Common myeloid progenitor, CD34-positive (primary cell): ENCODE measurements at regions not wholly inside any gene's neighbourhood (a gene's known extent, or its start where the extent isn't known, plus 50 kb on each side); places are given as distances from the start of the nearest gene placed in this dataset.

Experiments used
- CTCF ChIA-PET: fragments of 350-600 bp; sonication (Branson Sonifier 250); formaldehyde crosslinking; loops from one replicate; lab custom pipeline; 2021; ENCODE audit warnings: antibody characterized with exemption; lab: Charles Lee
- POLR2A ChIA-PET: fragments of 350-600 bp; sonication (Branson Sonifier 250); formaldehyde crosslinking; loops from one replicate; lab custom pipeline; 2021; ENCODE audit warnings: antibody characterized with exemption; lab: Charles Lee
- DNase-seq, 3 donors: peaks; one replicate each; pipeline versions ENCODE4 v3.0.0 to v3.0.0-alpha.2; 2013
- H3K27ac ChIP-seq, 2 experiments: 1 replicate in 1 of 2; 2 replicates in 1 of 2; pipeline ENCODE4 v1.7.0; 2013; ENCODE audit warnings: inconsistent platforms in 2 of 2, low read length in 2 of 2, mild to moderate bottlenecking in 2 of 2, low read depth in 1 of 2, moderate library complexity in 1 of 2; ENCODE audit not compliant: severe bottlenecking in 2 of 2, insufficient read depth in 1 of 2, poor library complexity in 1 of 2
- H3K27me3 ChIP-seq, 5 experiments: replicated peaks in 2 of 5; 1 replicate in 3 of 5; 2 replicates in 2 of 5; pipeline versions ENCODE4 v1.6.1 to v1.7.0; 2013; ENCODE audit warnings: low read length in 4 of 5, mild to moderate bottlenecking in 2 of 5, moderate library complexity in 2 of 5, inconsistent platforms in 1 of 5; ENCODE audit not compliant: insufficient read depth in 5 of 5, control insufficient read depth in 4 of 5
- H3K36me3 ChIP-seq, 4 experiments: 1 replicate in 2 of 4; 2 replicates in 2 of 4; pipeline versions ENCODE4 v1.6.1 to v1.7.0; 2013; ENCODE audit warnings: low read length in 3 of 4, control low read depth in 1 of 4, mild to moderate bottlenecking in 1 of 4; ENCODE audit not compliant: control insufficient read depth in 4 of 4, insufficient read depth in 4 of 4
- H3K4me1 ChIP-seq, 4 experiments: 1 replicate in 3 of 4; 2 replicates in 1 of 4; pipeline versions ENCODE4 v1.6.1 to v1.7.1; 2013; ENCODE audit warnings: low read length in 3 of 4, mild to moderate bottlenecking in 3 of 4, control low read depth in 1 of 4, inconsistent platforms in 1 of 4, moderate library complexity in 1 of 4; ENCODE audit not compliant: control insufficient read depth in 4 of 4, insufficient read depth in 4 of 4; ENCODE audit errors: control extremely low read depth in 1 of 4
- H3K4me3 ChIP-seq, 7 experiments: 1 replicate in 4 of 7; 2 replicates in 3 of 7; pipeline versions ENCODE4 v1.5.1 to v1.7.0; 2013; ENCODE audit warnings: mild to moderate bottlenecking in 7 of 7, low read length in 6 of 7, moderate library complexity in 6 of 7, inconsistent platforms in 2 of 7, low read depth in 2 of 7, control low read depth in 1 of 7; ENCODE audit not compliant: insufficient read depth in 4 of 7, control insufficient read depth in 1 of 7; ENCODE audit errors: extremely low read depth in 1 of 7
- H3K9me3 ChIP-seq, 5 experiments: 1 replicate in 4 of 5; 2 replicates in 1 of 5; pipeline versions ENCODE4 v1.6.1 to v1.7.1; 2013; ENCODE audit warnings: low read length in 4 of 5, mild to moderate bottlenecking in 2 of 5, inconsistent platforms in 1 of 5, low read depth in 1 of 5, moderate library complexity in 1 of 5; ENCODE audit not compliant: control insufficient read depth in 4 of 5, insufficient read depth in 2 of 5; ENCODE audit errors: control extremely low read depth in 1 of 5
- WGBS: methylation state at CpG from one replicate; pipeline ENCODE4 v1.1.5; 2013; ENCODE audit not compliant: insufficient coverage; 5-methylcytosine and 5-hydroxymethylcytosine counted together

- no peaks in the 10 kb centered on the region for H3K9me3 ChIP-seq
- 96% methylated on average over 22 of the region's 25 CpGs for WGBS
- no peak overlapping the region for H3K27ac ChIP-seq
Observed at GRCh38 chr1:2966449-2967328, 54.6 kb upstream of the ACTRT2 start.

GRCh38 chr1:2967329-2967725 lies 53.9 kb upstream of the ACTRT2 start:
- 97% methylated on average over 15 of the region's 15 CpGs for WGBS
- Histone ChIP-seq H3K4me1 (peaks cover 0 to 12% (median 9%) of the 10 kb centered on the region in 4 experiments), H3K27me3 (peaks cover 0 to 50% (median 6%) of the 10 kb centered on the region in 5 experiments), H3K36me3 (no peaks in the 10 kb centered on the region), H3K27ac (no peak overlapping the region), H3K9me3 (no peaks in the 10 kb centered on the region), H3K4me3 (no peak overlapping the region)
- POLR2A ChIA-PET = interaction anchor here (0.8 kb wide), 1 partner anchor 19 kb away, joined by 3 read pairs; no protein-coding TSS in a partner anchor
- DNase-seq = no peak
- CTCF ChIA-PET = no interaction called here

More at GRCh38 chr1:2966449-2967328, 54.6 kb upstream of the ACTRT2 start:
- no peaks in the 10 kb centered on the region for H3K36me3 ChIP-seq
- peaks cover 0 to 49% (median 6%) of the 10 kb centered on the region in 5 experiments for H3K27me3 ChIP-seq
- ChIA-PET POLR2A (interaction anchor here (0.8 kb wide), 1 partner anchor 18 kb away, joined by 3 read pairs; no protein-coding TSS in a partner anchor), CTCF (no interaction called here)
- no peak overlapping the region for H3K4me3 ChIP-seq
- DNase-seq = no peak
- H3K4me1 ChIP-seq = peaks cover 0 to 11% (median 7%) of the 10 kb centered on the region in 4 experiments

GRCh38 chr1:2967881-2968280 lies 53.4 kb upstream of the ACTRT2 start:
- 96% methylated on average over 8 of the region's 10 CpGs for WGBS
- POLR2A ChIA-PET = no interaction called here

GRCh38 chr1:2968471-2968881 lies 52.8 kb upstream of the ACTRT2 start:
- CTCF ChIA-PET = no interaction called here

More at GRCh38 chr1:2967881-2968280, 53.4 kb upstream of the ACTRT2 start:
- H3K4me3 ChIP-seq = no peak overlapping the region
- no peak for DNase-seq
- peaks cover 0 to 17% (median 14%) of the 10 kb centered on the region in 4 experiments for H3K4me1 ChIP-seq
- CTCF ChIA-PET = no interaction called here
- H3K36me3 ChIP-seq = no peaks in the 10 kb centered on the region
- H3K27ac ChIP-seq = no peak overlapping the region
- no peaks in the 10 kb centered on the region for H3K9me3 ChIP-seq
- peaks cover 0 to 50% (median 6%) of the 10 kb centered on the region in 5 experiments for H3K27me3 ChIP-seq

GRCh38 chr1:2969011-2969844 lies 52.0 kb upstream of the ACTRT2 start:
- Histone ChIP-seq H3K27ac (no peak overlapping the region), H3K27me3 (peaks cover 0 to 51% (median 6%) of the 10 kb centered on the region in 5 experiments), H3K36me3 (no peaks in the 10 kb centered on the region), H3K4me1 (peaks cover 0 to 30% (median 27%) of the 10 kb centered on the region in 4 experiments), H3K4me3 (no peak overlapping the region), H3K9me3 (no peaks in the 10 kb centered on the region)
- 71% methylated on average over 13 of the region's 16 CpGs for WGBS
- CTCF ChIA-PET = no interaction called here
- POLR2A ChIA-PET = no interaction called here
- no peak for DNase-seq

More at GRCh38 chr1:2968471-2968881, 52.8 kb upstream of the ACTRT2 start:
- Histone ChIP-seq H3K36me3 (no peaks in the 10 kb centered on the region), H3K27ac (no peak overlapping the region), H3K27me3 (peaks cover 0 to 50% (median 6%) of the 10 kb centered on the region in 5 experiments), H3K4me1 (peaks cover 0 to 23% (median 20%) of the 10 kb centered on the region in 4 experiments), H3K9me3 (no peaks in the 10 kb centered on the region), H3K4me3 (no peak overlapping the region)
- POLR2A ChIA-PET = no interaction called here
- DNase-seq = no peak
- WGBS = 63% methylated on average over 25 of the region's 25 CpGs

GRCh38 chr1:2969845-2970291 lies 51.4 kb upstream of the ACTRT2 start:
- Histone ChIP-seq H3K4me3 (no peak overlapping the region), H3K27ac (no peak overlapping the region), H3K4me1 (peaks cover 0 to 32% (median 28%) of the 10 kb centered on the region in 4 experiments), H3K36me3 (no peaks in the 10 kb centered on the region), H3K9me3 (no peaks in the 10 kb centered on the region), H3K27me3 (peaks cover 0 to 55% (median 6%) of the 10 kb centered on the region in 5 experiments)
- DNase-seq = peak in 2 of 3 donors; percentile 53 to 80
- CTCF ChIA-PET = no interaction called here
- POLR2A ChIA-PET = no interaction called here
- WGBS = 69% methylated on average over 23 of the region's 23 CpGs
